H1 (cell line): ENCODE measurements at regions not wholly inside any gene's neighbourhood (a gene's known extent, or its start where the extent isn't known, plus 50 kb on each side); places are given as distances from the start of the nearest gene placed in this dataset.

Experiments used
- CTCF ChIA-PET: fragments of 300-600 bp; sonication (Branson Sonifier 250); formaldehyde crosslinking; loops from one replicate; lab custom pipeline; 2021; ENCODE audit not compliant: partially characterized antibody; lab: Charles Lee
- POLR2A ChIA-PET: fragments of 300-600 bp; sonication (Branson Sonifier 250); formaldehyde crosslinking; loops from one replicate; lab custom pipeline; 2021; ENCODE audit warnings: inconsistent platforms; ENCODE audit not compliant: partially characterized antibody; lab: Charles Lee
- DNase-seq, 2 experiments: peaks; one replicate each; pipeline versions ENCODE4 v3.0.0 to v3.0.0-alpha.2; 2010 to 2022; ENCODE audit warnings: low spot score in 2 of 2, low read depth in 1 of 2, mixed read lengths in 1 of 2
- FAIRE-seq: peaks from 2 replicates; lab custom pipeline; 2011; peaks lifted over from hg19 to GRCh38; lab: Jason Lieb, UNC
- H2AFZ ChIP-seq: 2 replicates; pipeline ENCODE4 v1.8.1; 2012; ENCODE audit warnings: low read length, inconsistent platforms
- H2AK5ac ChIP-seq: 2 replicates; pipeline ENCODE4 v1.6.1; 2013; ENCODE audit warnings: low read depth, low read length
- H2BK120ac ChIP-seq: replicated peaks from 2 replicates; pipeline ENCODE3; 2013; ENCODE audit warnings: low read depth, low read length, inconsistent platforms
- H2BK12ac ChIP-seq: 2 replicates; pipeline ENCODE4 v1.6.1; 2013; ENCODE audit warnings: low read depth, low read length
- H2BK15ac ChIP-seq: 2 replicates; pipeline ENCODE4 v1.6.1; 2013; ENCODE audit warnings: low read length
- H2BK20ac ChIP-seq: 2 replicates; pipeline ENCODE4 v1.6.1; 2013; ENCODE audit warnings: low read length
- H2BK5ac ChIP-seq: 2 replicates; pipeline ENCODE4 v1.6.1; 2013; ENCODE audit warnings: low read depth, low read length
- H3K14ac ChIP-seq: 2 replicates; pipeline ENCODE4 v1.6.1; 2013; ENCODE audit warnings: inconsistent platforms; ENCODE audit not compliant: insufficient read length
- H3K18ac ChIP-seq: 2 replicates; pipeline ENCODE4 v1.6.1; 2013; ENCODE audit warnings: low read length; ENCODE audit errors: extremely low read depth
- H3K23ac ChIP-seq: 2 replicates; pipeline ENCODE4 v1.6.1; 2013; ENCODE audit warnings: inconsistent platforms; ENCODE audit not compliant: insufficient read length
- H3K23me2 ChIP-seq: 2 replicates; pipeline ENCODE4 v1.6.1; 2013; ENCODE audit warnings: low read depth, low read length
- H3K27ac ChIP-seq: 2 replicates; pipeline ENCODE4 v1.6.1; 2011; ENCODE audit warnings: low read depth, low read length, inconsistent platforms
- H3K27me3 ChIP-seq, 4 experiments: replicated peaks in 1 of 4; 1 replicate in 1 of 4; 2 replicates in 3 of 4; pipeline versions ENCODE4 v1.6.1 to v1.8.1; 2011 to 2013; ENCODE audit warnings: low read length in 3 of 4, mild to moderate bottlenecking in 3 of 4, inconsistent platforms in 2 of 4, mixed read lengths in 2 of 4, moderate library complexity in 1 of 4; ENCODE audit not compliant: control insufficient read depth in 3 of 4, insufficient read depth in 3 of 4; ENCODE audit errors: extremely low read depth in 1 of 4
- H3K36me3 ChIP-seq, 4 experiments: 2 replicates each; pipeline versions ENCODE4 v1.6.1 to v1.8.1; 2011 to 2013; ENCODE audit warnings: mild to moderate bottlenecking in 4 of 4, low read length in 3 of 4, moderate library complexity in 2 of 4, control low read depth in 1 of 4, inconsistent platforms in 1 of 4; ENCODE audit not compliant: insufficient read depth in 4 of 4, control insufficient read depth in 2 of 4
- H3K4ac ChIP-seq: replicated peaks from 2 replicates; pipeline ENCODE3; 2013; ENCODE audit warnings: low read length, low read depth, mixed read lengths, inconsistent platforms; ENCODE audit not compliant: insufficient read length
- H3K4me1 ChIP-seq, 4 experiments: replicated peaks in 1 of 4; 1 replicate in 1 of 4; 2 replicates in 3 of 4; pipeline versions ENCODE4 v1.6.1 to v1.8.1; 2011 to 2013; ENCODE audit warnings: low read length in 3 of 4, inconsistent platforms in 2 of 4, mixed read lengths in 1 of 4; ENCODE audit not compliant: insufficient read depth in 4 of 4, control insufficient read depth in 3 of 4
- H3K4me2 ChIP-seq, 2 experiments: 2 replicates each; pipeline versions ENCODE4 v1.6.1 to v1.8.1; 2011 to 2013; ENCODE audit warnings: low read depth in 2 of 2, low read length in 2 of 2, control low read depth in 1 of 2, inconsistent platforms in 1 of 2, mild to moderate bottlenecking in 1 of 2; ENCODE audit not compliant: insufficient read depth in 1 of 2
- H3K4me3 ChIP-seq, 4 experiments: fragments of 200-600, 300-600 bp in 1 of 4; sonication (generic), shearing (Covaris generic), sonication (Bioruptor Twin) in 1 of 4; 2 replicates each; pipeline versions ENCODE4 v1.5.1 to v1.8.1; 2011 to 2016; ENCODE audit warnings: low read length in 4 of 4, low read depth in 3 of 4, control low read depth in 2 of 4, inconsistent platforms in 2 of 4, mild to moderate bottlenecking in 2 of 4, mixed read lengths in 1 of 4, moderate library complexity in 1 of 4; ENCODE audit not compliant: insufficient read depth in 2 of 4; ENCODE audit errors: extremely low read depth in 1 of 4
- H3K56ac ChIP-seq: replicated peaks from 2 replicates; pipeline ENCODE3; 2013; ENCODE audit warnings: low read depth, mild to moderate bottlenecking, mixed read lengths, low read length, inconsistent platforms; ENCODE audit not compliant: insufficient read length
- H3K79me1 ChIP-seq: 2 replicates; pipeline ENCODE4 v1.6.1; 2013; ENCODE audit warnings: low read depth, low read length, control low read depth
- H3K79me2 ChIP-seq, 2 experiments: 2 replicates each; pipeline versions ENCODE4 v1.6.1 to v1.8.1; 2012 to 2013; ENCODE audit warnings: low read length in 2 of 2, mild to moderate bottlenecking in 2 of 2, inconsistent platforms in 1 of 2; ENCODE audit not compliant: insufficient read depth in 2 of 2, control insufficient read depth in 1 of 2
- H3K9ac ChIP-seq, 4 experiments: replicated peaks in 1 of 4; 1 replicate in 1 of 4; 2 replicates in 3 of 4; pipeline versions ENCODE4 v1.6.1 to v1.8.1; 2011 to 2013; ENCODE audit warnings: low read depth in 3 of 4, low read length in 3 of 4, control low read depth in 2 of 4, mild to moderate bottlenecking in 2 of 4, moderate library complexity in 2 of 4, inconsistent platforms in 1 of 4; ENCODE audit errors: extremely low read depth in 1 of 4
- H3K9me3 ChIP-seq, 2 experiments: 2 replicates each; pipeline versions ENCODE4 v1.6.1 to v1.8.1; 2012 to 2013; ENCODE audit warnings: mild to moderate bottlenecking in 2 of 2, moderate library complexity in 2 of 2, control low read depth in 1 of 2, inconsistent platforms in 1 of 2, low read depth in 1 of 2, low read length in 1 of 2, mixed read lengths in 1 of 2; ENCODE audit not compliant: insufficient read depth in 2 of 2
- H4K20me1 ChIP-seq, 2 experiments: replicated peaks in 1 of 2; 2 replicates each; pipeline versions ENCODE3 to v1.8.1; 2011 to 2013; ENCODE audit warnings: inconsistent platforms in 2 of 2, low read length in 2 of 2, mild to moderate bottlenecking in 1 of 2; ENCODE audit not compliant: insufficient read depth in 2 of 2, control insufficient read depth in 1 of 2
- H4K5ac ChIP-seq: 2 replicates; pipeline ENCODE4 v1.6.1; 2013; ENCODE audit warnings: low read length, low read depth, mixed read lengths, inconsistent platforms; ENCODE audit not compliant: insufficient read length
- H4K8ac ChIP-seq: 2 replicates; pipeline ENCODE4 v1.8.0; 2013; ENCODE audit warnings: mild to moderate bottlenecking, moderate library complexity, low read length, inconsistent platforms; ENCODE audit not compliant: insufficient read depth; ENCODE audit errors: extremely low read depth
- H4K91ac ChIP-seq: replicated peaks from 2 replicates; pipeline ENCODE3; 2013; ENCODE audit warnings: low read length, mixed read lengths, inconsistent platforms; ENCODE audit not compliant: insufficient read length
- SRF ChIP-seq: IDR thresholded peaks from 2 replicates; pipeline ENCODE4 v1.6.1; 2011; ENCODE audit warnings: mild to moderate bottlenecking, low read depth, low read length, moderate library complexity
- WGBS, 2 experiments: shearing (Covaris generic) in 1 of 2; methylation state at CpG; one replicate each; pipeline versions ENCODE4 v1.1.6 to v1.1.7; 2013 to 2015; ENCODE audit warnings: low lambda C conversion rate in 2 of 2, mixed read lengths in 2 of 2, inconsistent platforms in 1 of 2, low coverage in 1 of 2, missing lambda C conversion rate in 1 of 2; ENCODE audit not compliant: insufficient replicate concordance in 2 of 2, insufficient coverage in 1 of 2, insufficient read length in 1 of 2; ENCODE audit errors: extremely low coverage in 1 of 2, missing lambda C conversion rate in 1 of 2; 5-methylcytosine and 5-hydroxymethylcytosine counted together

DNA sequence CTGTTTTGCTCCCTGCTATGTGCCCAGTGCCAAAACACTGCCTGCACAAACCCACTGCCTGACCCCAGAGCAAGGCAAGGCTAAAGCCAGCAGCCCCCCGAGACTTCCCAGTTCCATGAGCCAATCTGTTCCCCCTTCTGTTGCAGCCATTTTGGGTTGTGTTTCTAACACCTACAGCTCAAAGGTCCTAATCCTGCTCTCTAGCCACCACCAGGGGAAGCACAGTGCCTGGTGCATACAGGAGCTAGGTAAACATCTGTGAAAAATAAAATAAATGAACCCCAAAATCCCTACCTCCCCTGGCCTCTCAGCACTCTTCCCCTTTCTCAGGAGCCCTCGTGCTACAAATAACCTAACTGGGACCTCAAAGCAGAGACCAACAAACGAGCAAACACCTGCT is 190.2 kb downstream of the MATN1 start:
- Histone ChIP-seq H4K5ac (no peak overlapping the region), H4K91ac (no peak overlapping the region), H2BK12ac (no peak overlapping the region), H3K4me1 (no peaks in the 10 kb centered on the region), H3K56ac (no peak overlapping the region), H3K79me2 (no peaks in the 10 kb centered on the region), H3K9ac (no peak overlapping the region), H2AFZ (no peak overlapping the region), H3K18ac (no peak overlapping the region), H2AK5ac (no peak overlapping the region), H4K8ac (no peak overlapping the region), H4K20me1 (no peaks in the 10 kb centered on the region), H3K9me3 (no peaks in the 10 kb centered on the region), H2BK5ac (no peak overlapping the region), H2BK15ac (no peak overlapping the region), H2BK120ac (no peak overlapping the region), H3K23me2 (no peaks in the 10 kb centered on the region), H3K23ac (no peak overlapping the region), H3K14ac (no peak overlapping the region), H3K27me3 (no peaks in the 10 kb centered on the region; a peak in 1 of 7 replicates), H3K27ac (no peak overlapping the region), H2BK20ac (no peak overlapping the region), H3K4me3 (no peak overlapping the region), H3K4ac (no peak overlapping the region), H3K4me2 (no peak overlapping the region), H3K79me1 (no peaks in the 10 kb centered on the region), H3K36me3 (no peaks in the 10 kb centered on the region)
- 73% methylated on average over 3 of the region's 3 CpGs; no CpG with 5 or more reads in 1 of the 2 experiments for WGBS, 2 experiments
- ChIA-PET POLR2A (no interaction called here), CTCF (interaction anchor here (1.0 to 1.5 kb wide), 5 partner anchors 10 to 301 kb away, joined by 3 to 4 read pairs (median 3); no protein-coding TSS in a partner anchor)
- FAIRE-seq (no peak), DNase-seq (no peak)
- TF ChIP-seq SRF, result no peak
